ENCODE measurements at regions not wholly inside any gene's neighbourhood (a gene's known extent, or its start where the extent isn't known, plus 50 kb on each side); places are given as distances from the start of the nearest gene placed in this dataset.

DNA sequence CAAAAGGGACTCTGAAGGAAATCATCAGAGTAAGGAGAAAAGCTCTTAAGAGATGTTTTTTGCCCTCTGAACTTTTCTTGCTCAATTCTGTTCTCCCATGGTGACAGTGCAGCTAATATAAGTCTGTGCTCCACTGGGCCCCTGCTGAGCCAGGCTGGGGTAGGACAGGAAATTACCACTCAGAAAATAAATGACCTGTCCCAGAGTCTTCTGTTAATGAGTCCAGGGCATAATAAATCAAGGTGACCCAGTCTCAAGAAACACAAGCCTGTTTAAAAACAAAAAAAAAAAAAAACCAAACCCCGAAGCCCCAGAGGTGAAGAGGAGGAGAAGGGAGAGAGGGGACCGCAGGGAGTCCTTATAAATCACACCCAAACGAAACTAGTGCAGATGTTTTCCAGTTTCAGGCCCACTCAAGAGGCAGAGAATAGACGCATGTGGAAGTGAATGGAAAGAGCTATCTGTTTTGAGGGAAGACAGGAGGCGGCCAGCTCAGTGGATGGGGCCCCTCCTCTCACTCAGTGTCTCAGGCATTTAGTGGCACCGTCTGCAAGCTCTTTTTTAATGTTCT, 59.8 kb upstream of the BOC start:
- Histone ChIP-seq H3K4me1 (replicated peaks in 1 of 4; ENCODE audit: control insufficient read depth in 3 of 4, insufficient read depth in 4 of 4, low read length in 3 of 4) (peaks cover 0 to 6% (median 4%) of the 10 kb centered on the region in 4 experiments; a peak in 3 of 7 replicates), H4K20me1 (replicated peaks in 1 of 2; ENCODE audit: control insufficient read depth in 1 of 2, insufficient read depth in 2 of 2, low read length in 2 of 2) (no peaks in the 10 kb centered on the region), H3K4ac (replicated peaks; ENCODE audit: insufficient read length, low read depth, low read length) (no peak overlapping the region), H2AK5ac (ENCODE audit: low read depth, low read length) (no peak overlapping the region), H3K9me3 (ENCODE audit: insufficient read depth in 2 of 2, low read depth in 1 of 2, low read length in 1 of 2) (no peaks in the 10 kb centered on the region), H3K18ac (ENCODE audit: extremely low read depth, low read length) (peak overlapping the region; percentile 26; the same call in 1 of the 2 replicates), H3K14ac (ENCODE audit: insufficient read length) (no peak overlapping the region), H2BK120ac (replicated peaks; ENCODE audit: low read depth, low read length) (no peak overlapping the region), H3K27me3 (replicated peaks in 1 of 4; ENCODE audit: control insufficient read depth in 3 of 4, extremely low read depth in 1 of 4, insufficient read depth in 3 of 4, low read length in 3 of 4) (no peaks in the 10 kb centered on the region), H3K23ac (ENCODE audit: insufficient read length) (no peak overlapping the region), H4K5ac (ENCODE audit: insufficient read length, low read depth, low read length) (no peak overlapping the region), H2BK20ac (ENCODE audit: low read length) (no peak overlapping the region), H3K4me3 (ENCODE audit: extremely low read depth in 1 of 4, insufficient read depth in 2 of 4, low read depth in 3 of 4, low read length in 4 of 4) (no peak overlapping the region), H4K8ac (ENCODE audit: extremely low read depth, insufficient read depth, low read length) (no peak overlapping the region), H3K4me2 (ENCODE audit: insufficient read depth in 1 of 2, low read depth in 2 of 2, low read length in 2 of 2) (no peak overlapping the region), H2AFZ (ENCODE audit: low read length) (peak overlapping the region; percentile 49; the same call in 1 of the 2 replicates), H3K56ac (replicated peaks; ENCODE audit: insufficient read length, low read depth, low read length) (no peak overlapping the region), H4K91ac (replicated peaks; ENCODE audit: insufficient read length, low read length) (no peak overlapping the region), H2BK12ac (ENCODE audit: low read depth, low read length) (no peak overlapping the region), H3K36me3 (ENCODE audit: control insufficient read depth in 2 of 4, insufficient read depth in 4 of 4, low read length in 3 of 4) (no peaks in the 10 kb centered on the region), H3K79me2 (ENCODE audit: control insufficient read depth in 1 of 2, insufficient read depth in 2 of 2, low read length in 2 of 2) (no peaks in the 10 kb centered on the region), H2BK5ac (ENCODE audit: low read depth, low read length) (no peak overlapping the region), H3K9ac (replicated peaks in 1 of 4; ENCODE audit: extremely low read depth in 1 of 4, low read depth in 3 of 4, low read length in 3 of 4) (no peak overlapping the region), H3K27ac (ENCODE audit: low read depth, low read length) (no peak overlapping the region), H3K23me2 (ENCODE audit: low read depth, low read length) (no peaks in the 10 kb centered on the region), H2BK15ac (ENCODE audit: low read length) (no peak overlapping the region), H3K79me1 (ENCODE audit: low read depth, low read length) (no peaks in the 10 kb centered on the region)
- WGBS, 2 experiments (ENCODE audit: extremely low coverage in 1 of 2, insufficient coverage in 1 of 2, insufficient read length in 1 of 2, insufficient replicate concordance in 2 of 2, low coverage in 1 of 2, low lambda C conversion rate in 2 of 2, missing lambda C conversion rate in 1 of 2) = 68% methylated on average over 6 of the region's 6 CpGs; no CpG with 5 or more reads in 1 of the 2 experiments
- DNase-seq (ENCODE audit: low read depth in 1 of 2, low spot score in 2 of 2) (no peak), FAIRE-seq (no peak)
- CTCF ChIA-PET (ENCODE audit: partially characterized antibody) = interaction anchor here (0.6 to 7.2 kb wide), 8 partner anchors 17 to 137 kb away, joined by 3 to 46 read pairs (median 3); no protein-coding TSS in a partner anchor
- POLR2A ChIA-PET (ENCODE audit: partially characterized antibody) = interaction anchor here (1.1 kb wide), 1 partner anchor 510 kb away, joined by 3 read pairs; no protein-coding TSS in a partner anchor
- TF ChIP-seq YY1 (IDR thresholded peaks at IDR 0.05; ENCODE audit: low read depth, low read length) = no peak
- TF ChIP-seq, protein P1, sequence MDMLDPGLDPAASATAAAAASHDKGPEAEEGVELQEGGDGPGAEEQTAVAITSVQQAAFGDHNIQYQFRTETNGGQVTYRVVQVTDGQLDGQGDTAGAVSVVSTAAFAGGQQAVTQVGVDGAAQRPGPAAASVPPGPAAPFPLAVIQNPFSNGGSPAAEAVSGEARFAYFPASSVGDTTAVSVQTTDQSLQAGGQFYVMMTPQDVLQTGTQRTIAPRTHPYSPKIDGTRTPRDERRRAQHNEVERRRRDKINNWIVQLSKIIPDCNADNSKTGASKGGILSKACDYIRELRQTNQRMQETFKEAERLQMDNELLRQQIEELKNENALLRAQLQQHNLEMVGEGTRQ (IDR thresholded peaks at IDR 0.05; ENCODE audit: low read length) = no peak
- TF ChIP-seq TAF1 (IDR thresholded peaks at IDR 0.05; ENCODE audit: low read depth, low read length) = no peak
- no peak for TF ChIP-seq BACH1 (IDR thresholded peaks at IDR 0.05; ENCODE audit: low read length)
- TF ChIP-seq TEAD4 (IDR thresholded peaks at IDR 0.05; ENCODE audit: low read depth, low read length) = no peak
- TF ChIP-seq KDM1A (IDR thresholded peaks at IDR 0.05; ENCODE audit: borderline replicate concordance, low read length) = no peak
- no peak for TF ChIP-seq BRCA1 (IDR thresholded peaks at IDR 0.05; ENCODE audit: low read depth, low read length)
- TF ChIP-seq, protein P2, sequence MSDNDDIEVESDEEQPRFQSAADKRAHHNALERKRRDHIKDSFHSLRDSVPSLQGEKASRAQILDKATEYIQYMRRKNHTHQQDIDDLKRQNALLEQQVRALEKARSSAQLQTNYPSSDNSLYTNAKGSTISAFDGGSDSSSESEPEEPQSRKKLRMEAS (IDR thresholded peaks at IDR 0.05) = no peak
- no peak for TF ChIP-seq NANOG (IDR thresholded peaks at IDR 0.05; ENCODE audit: insufficient read depth, low read depth, low read length, poor library complexity, severe bottlenecking)
- no peak for TF ChIP-seq POLR2AphosphoS5 (IDR thresholded peaks at IDR 0.05; ENCODE audit: low read depth, low read length)
- no peak for TF ChIP-seq KDM5A (IDR thresholded peaks at IDR 0.05; ENCODE audit: low read length)
